ENCODE measurements at regions not wholly inside any gene's neighbourhood (a gene's known extent, or its start where the extent isn't known, plus 50 kb on each side); places are given as distances from the start of the nearest gene placed in this dataset.

- TF ChIP-seq CTCF (IDR thresholded peaks at IDR 0.05) (no peak), POLR2A (IDR thresholded peaks at IDR 0.05) (no peak)
Observed at GRCh38 chr5:6118691-6119090, 259.7 kb downstream of the MED10 start.
